Liver (tissue), 3 donors: ENCODE measurements at regions not wholly inside any gene's neighbourhood (a gene's known extent, or its start where the extent isn't known, plus 50 kb on each side); places are given as distances from the start of the nearest gene placed in this dataset.

ENCODE experiments used
- ATF3 ChIP-seq: IDR thresholded peaks from 2 replicates; pipeline ENCODE4 v1.6.1; 2016; ENCODE audit warnings: antibody characterized with exemption
- CTCF ChIP-seq: fragments of 150-350 bp; IDR thresholded peaks from 2 replicates; pipeline ENCODE4 v1.5.1; 2017; ENCODE audit warnings: improper control_type of control experiment, low read depth, low read length; ENCODE audit not compliant: missing input control
- GABPA ChIP-seq, 2 donors: IDR thresholded peaks in 1 of 2; conservative IDR thresholded peaks in 1 of 2; 2 replicates each; pipeline ENCODE4 v1.6.1; 2016; ENCODE audit warnings: antibody characterized with exemption in 2 of 2, mild to moderate bottlenecking in 1 of 2, moderate library complexity in 1 of 2
- JUND ChIP-seq, 2 donors: IDR thresholded peaks; 2 replicates each; pipeline ENCODE4 v1.6.1; 2016; ENCODE audit warnings: antibody characterized with exemption in 2 of 2
- MAX ChIP-seq: IDR thresholded peaks from 2 replicates; pipeline ENCODE4 v1.6.1; 2016; ENCODE audit warnings: antibody characterized with exemption
- RAD21 ChIP-seq, 2 donors: IDR thresholded peaks; 2 replicates each; pipeline ENCODE4 v1.6.1; 2016; ENCODE audit warnings: antibody characterized with exemption in 2 of 2, mild to moderate bottlenecking in 2 of 2
- REST ChIP-seq: IDR thresholded peaks from 2 replicates; pipeline ENCODE4 v1.6.1; 2016; ENCODE audit warnings: antibody characterized with exemption, mild to moderate bottlenecking
- SP1 ChIP-seq: IDR thresholded peaks from 2 replicates; pipeline ENCODE4 v1.6.1; 2018; ENCODE audit warnings: antibody characterized with exemption, mild to moderate bottlenecking
- TAF1 ChIP-seq: conservative IDR thresholded peaks from 2 replicates; pipeline ENCODE4 v1.6.1; 2016; ENCODE audit warnings: antibody characterized with exemption, mild to moderate bottlenecking
- YY1 ChIP-seq: IDR thresholded peaks from 2 replicates; pipeline ENCODE4 v1.6.1; 2016; ENCODE audit warnings: antibody characterized with exemption, mild to moderate bottlenecking
- ZBTB33 ChIP-seq: IDR thresholded peaks from 2 replicates; pipeline ENCODE4 v1.6.1; 2016; ENCODE audit warnings: antibody characterized with exemption
- donor health status: healthy.
- donor health status: healthy.

GRCh38 chr5:162497455-162497854 is 429.9 kb downstream of the GABRG2 start:
- no peak for TF ChIP-seq JUND (IDR thresholded peaks at IDR 0.05)
- TF ChIP-seq CTCF = no peak
- TF ChIP-seq MAX = no peak
- TF ChIP-seq ZBTB33 = no peak
- no peak for TF ChIP-seq REST
- no peak for TF ChIP-seq SP1
- TF ChIP-seq GABPA (IDR thresholded peaks at IDR 0.05 in 1 of 2, conservative IDR thresholded peaks at IDR 0.05 in 1 of 2) = no peak
- TF ChIP-seq RAD21 (IDR thresholded peaks at IDR 0.05) = no peak
- no peak for TF ChIP-seq ATF3
- TF ChIP-seq TAF1 = no peak
- no peak for TF ChIP-seq YY1
